Central memory CD8-positive, alpha-beta T cell (primary cell): ENCODE measurements at regions not wholly inside any gene's neighbourhood (a gene's known extent, or its start where the extent isn't known, plus 50 kb on each side); places are given as distances from the start of the nearest gene placed in this dataset.
A peak's percentile ranks its signal among the peaks of the same experiment; 100 is the strongest.

Source experiments
- ATAC-seq: fragments of 150-1000 bp; cut with Tn5 transposase; replicated peaks from 2 replicates; pipeline ENCODE4 v1.10.0; 2022; ENCODE audit warnings: mild to moderate bottlenecking, moderate FRiP score, moderate number of reproducible peaks; ENCODE audit not compliant: poor library complexity, severe bottlenecking; ENCODE audit errors: extremely low read depth
- DNase-seq, 2 donors: peaks; one replicate each; pipeline ENCODE4 v3.0.0; 2021; ENCODE audit warnings: low spot score in 2 of 2
- H3K27ac Mint-ChIP-seq: one replicate; pipeline ENCODE4 v1.8.0; 2022; ENCODE audit warnings: low read depth, mild to moderate bottlenecking, moderate library complexity, mixed read lengths
- H3K27me3 Mint-ChIP-seq: one replicate; pipeline ENCODE4 v1.8.0; 2022; ENCODE audit warnings: mixed read lengths
- H3K36me3 Mint-ChIP-seq: one replicate; pipeline ENCODE4 v1.8.0; 2022; ENCODE audit warnings: mild to moderate bottlenecking, moderate library complexity, mixed read lengths; ENCODE audit not compliant: insufficient read depth
- H3K4me1 Mint-ChIP-seq: one replicate; pipeline ENCODE4 v1.8.0; 2022; ENCODE audit warnings: mixed read lengths
- H3K4me3 Mint-ChIP-seq: one replicate; pipeline ENCODE4 v1.8.0; 2022; ENCODE audit warnings: mild to moderate bottlenecking, moderate library complexity, mixed read lengths
- H3K9me3 Mint-ChIP-seq: one replicate; pipeline ENCODE4 v1.8.0; 2022; ENCODE audit warnings: mixed read lengths

GRCh38 chr6:90431576-90431975 is 134.9 kb upstream of the BACH2 start:
- peaks cover 2% of the 10 kb centered on the region for H3K36me3 Mint-ChIP-seq
- H3K27ac Mint-ChIP-seq: no peak overlapping the region
- no peak for DNase-seq
- no peaks in the 10 kb centered on the region for H3K4me1 Mint-ChIP-seq
- peaks cover 13% of the 10 kb centered on the region for H3K9me3 Mint-ChIP-seq
- no peak for ATAC-seq
- H3K4me3 Mint-ChIP-seq: no peak overlapping the region
- H3K27me3 Mint-ChIP-seq: no peaks in the 10 kb centered on the region

- ATAC-seq (no peak), DNase-seq (no peak)
- no peak overlapping the region for H3K27ac Mint-ChIP-seq
- no peak overlapping the region for H3K4me3 Mint-ChIP-seq
- H3K27me3 Mint-ChIP-seq: no peaks in the 10 kb centered on the region
- H3K4me1 Mint-ChIP-seq: peaks cover 11% of the 10 kb centered on the region
- peaks cover 13% of the 10 kb centered on the region for H3K9me3 Mint-ChIP-seq
- peaks cover 5% of the 10 kb centered on the region for H3K36me3 Mint-ChIP-seq
Measured at GRCh38 chr6:90429713-90430112, 133.1 kb upstream of the BACH2 start.

- H3K27me3 Mint-ChIP-seq: no peaks in the 10 kb centered on the region
- H3K4me3 Mint-ChIP-seq: no peak overlapping the region
- H3K36me3 Mint-ChIP-seq: peaks cover 5% of the 10 kb centered on the region
- peaks cover 11% of the 10 kb centered on the region for H3K4me1 Mint-ChIP-seq
- H3K9me3 Mint-ChIP-seq: peaks cover 13% of the 10 kb centered on the region
- no peak for DNase-seq
- H3K27ac Mint-ChIP-seq: no peak overlapping the region
- no peak for ATAC-seq
Measured at GRCh38 chr6:90428514-90428913, 131.9 kb upstream of the BACH2 start.

- peaks cover 3% of the 10 kb centered on the region for H3K36me3 Mint-ChIP-seq
- ATAC-seq (peak; percentile 96), DNase-seq (peak in 1 of 2 donors; percentile 27)
- H3K27me3 Mint-ChIP-seq: no peaks in the 10 kb centered on the region
- peak overlapping the region; percentile 72 for H3K4me3 Mint-ChIP-seq
- peaks cover 9% of the 10 kb centered on the region for H3K9me3 Mint-ChIP-seq
- peak overlapping the region; percentile 95 for H3K27ac Mint-ChIP-seq
- peaks cover 11% of the 10 kb centered on the region for H3K4me1 Mint-ChIP-seq
Measured at GRCh38 chr6:90425161-90425641, 128.6 kb upstream of the BACH2 start.

GRCh38 chr6:90424580-90424979 is 127.9 kb upstream of the BACH2 start:
- Mint-ChIP-seq H3K4me1 (peaks cover 11% of the 10 kb centered on the region), H3K36me3 (peaks cover 3% of the 10 kb centered on the region)
- no peak for ATAC-seq

GRCh38 chr6:90421666-90422065 is 125.0 kb upstream of the BACH2 start:
- no peak overlapping the region for H3K4me3 Mint-ChIP-seq
- H3K27ac Mint-ChIP-seq: no peak overlapping the region
- no peak for ATAC-seq

More at GRCh38 chr6:90424580-90424979, 127.9 kb upstream of the BACH2 start:
- Mint-ChIP-seq H3K4me3 (no peak overlapping the region), H3K9me3 (peaks cover 6% of the 10 kb centered on the region), H3K27me3 (no peaks in the 10 kb centered on the region), H3K27ac (peak overlapping the region; percentile 95)
- no peak for DNase-seq

GRCh38 chr6:90420500-90420899 is 123.9 kb upstream of the BACH2 start:
- Mint-ChIP-seq H3K4me1 (peaks cover 7% of the 10 kb centered on the region), H3K27ac (no peak overlapping the region), H3K4me3 (no peak overlapping the region), H3K9me3 (no peaks in the 10 kb centered on the region), H3K27me3 (no peaks in the 10 kb centered on the region), H3K36me3 (peaks cover 3% of the 10 kb centered on the region)
- DNase-seq (no peak), ATAC-seq (no peak)

More at GRCh38 chr6:90421666-90422065, 125.0 kb upstream of the BACH2 start:
- peaks cover 11% of the 10 kb centered on the region for H3K4me1 Mint-ChIP-seq
- no peak for DNase-seq
- no peaks in the 10 kb centered on the region for H3K27me3 Mint-ChIP-seq
- no peaks in the 10 kb centered on the region for H3K9me3 Mint-ChIP-seq
- H3K36me3 Mint-ChIP-seq: peaks cover 3% of the 10 kb centered on the region

GRCh38 chr6:90417385-90417784 is 120.7 kb upstream of the BACH2 start:
- ATAC-seq (no peak), DNase-seq (no peak)
- peaks cover 6% of the 10 kb centered on the region for H3K9me3 Mint-ChIP-seq
- H3K27ac Mint-ChIP-seq: no peak overlapping the region
- H3K4me1 Mint-ChIP-seq: peaks cover 22% of the 10 kb centered on the region
- no peak overlapping the region for H3K4me3 Mint-ChIP-seq
- H3K27me3 Mint-ChIP-seq: no peaks in the 10 kb centered on the region
- peaks cover 16% of the 10 kb centered on the region for H3K36me3 Mint-ChIP-seq

- no peaks in the 10 kb centered on the region for H3K27me3 Mint-ChIP-seq
- no peak for ATAC-seq
- no peak for DNase-seq
- no peak overlapping the region for H3K4me3 Mint-ChIP-seq
- peaks cover 6% of the 10 kb centered on the region for H3K9me3 Mint-ChIP-seq
- no peak overlapping the region for H3K27ac Mint-ChIP-seq
- peaks cover 16% of the 10 kb centered on the region for H3K36me3 Mint-ChIP-seq
- peaks cover 27% of the 10 kb centered on the region for H3K4me1 Mint-ChIP-seq
Measured at GRCh38 chr6:90416322-90416721, 119.7 kb upstream of the BACH2 start.

- ATAC-seq: no peak
Measured at GRCh38 chr6:90415178-90415577, 118.5 kb upstream of the BACH2 start.

GRCh38 chr6:90414352-90414751 is 117.7 kb upstream of the BACH2 start:
- Mint-ChIP-seq H3K27ac (peak overlapping the region; percentile 100), H3K36me3 (peaks cover 16% of the 10 kb centered on the region), H3K4me3 (peak overlapping the region; percentile 79), H3K4me1 (peaks cover 32% of the 10 kb centered on the region), H3K9me3 (peaks cover 6% of the 10 kb centered on the region), H3K27me3 (no peaks in the 10 kb centered on the region)
- ATAC-seq (no peak), DNase-seq (no peak)

More at GRCh38 chr6:90415178-90415577, 118.5 kb upstream of the BACH2 start:
- Mint-ChIP-seq H3K36me3 (peaks cover 16% of the 10 kb centered on the region), H3K27ac (peak overlapping the region; percentile 100), H3K4me1 (peaks cover 32% of the 10 kb centered on the region), H3K4me3 (no peak overlapping the region), H3K27me3 (no peaks in the 10 kb centered on the region), H3K9me3 (peaks cover 6% of the 10 kb centered on the region)
- DNase-seq: no peak

GRCh38 chr6:90413867-90414266 is 117.2 kb upstream of the BACH2 start:
- peak; percentile 96 for ATAC-seq

GRCh38 chr6:90413396-90413795 is 116.8 kb upstream of the BACH2 start:
- H3K27ac Mint-ChIP-seq: peak overlapping the region; percentile 100
- H3K4me1 Mint-ChIP-seq: peaks cover 32% of the 10 kb centered on the region

More at GRCh38 chr6:90413867-90414266, 117.2 kb upstream of the BACH2 start:
- Mint-ChIP-seq H3K4me1 (peaks cover 32% of the 10 kb centered on the region), H3K27me3 (no peaks in the 10 kb centered on the region), H3K9me3 (peaks cover 6% of the 10 kb centered on the region), H3K36me3 (peaks cover 16% of the 10 kb centered on the region), H3K27ac (peak overlapping the region; percentile 100), H3K4me3 (peak overlapping the region; percentile 79)
- peak; percentile 43 to 81 for DNase-seq

More at GRCh38 chr6:90413396-90413795, 116.8 kb upstream of the BACH2 start:
- H3K9me3 Mint-ChIP-seq: peaks cover 6% of the 10 kb centered on the region
- peaks cover 16% of the 10 kb centered on the region for H3K36me3 Mint-ChIP-seq
- DNase-seq: no peak
- no peaks in the 10 kb centered on the region for H3K27me3 Mint-ChIP-seq
- ATAC-seq: no peak
- H3K4me3 Mint-ChIP-seq: peak overlapping the region; percentile 79
